ENCODE measurements at regions not wholly inside any gene's neighbourhood (a gene's known extent, or its start where the extent isn't known, plus 50 kb on each side); places are given as distances from the start of the nearest gene placed in this dataset.

GRCh38 chr2:122670897-122671296 lies 915.4 kb downstream of the TSN start:
- TF ChIP-seq CTCF (IDR thresholded peaks at IDR 0.05; ENCODE audit: insufficient read depth, low read depth, low read length) (no peak), EZH2 (IDR thresholded peaks at IDR 0.05; ENCODE audit: insufficient read depth, low read length) (no peak)
